ENCODE measurements at regions not wholly inside any gene's neighbourhood (a gene's known extent, or its start where the extent isn't known, plus 50 kb on each side); places are given as distances from the start of the nearest gene placed in this dataset.

DNA sequence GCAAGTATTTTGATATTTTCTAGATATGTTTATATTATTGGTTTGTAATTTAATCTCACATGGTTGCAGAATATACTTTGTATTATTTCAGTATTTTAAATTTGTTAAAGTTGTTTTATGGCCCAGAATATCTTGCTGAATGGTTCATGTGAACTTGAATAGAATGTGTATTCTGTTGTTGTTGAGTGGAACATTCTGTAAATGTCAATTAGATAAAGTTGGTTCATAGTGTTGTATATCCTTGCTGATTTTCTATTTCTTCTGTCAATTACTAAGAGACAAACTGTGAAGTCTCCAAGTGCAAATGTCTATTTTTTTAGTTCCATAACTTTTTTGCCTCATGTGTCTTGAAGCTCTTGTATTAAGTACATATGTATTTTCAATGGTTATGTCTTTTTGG is 411.7 kb downstream of the NPIPA7 start:
- no peak overlapping the region for H3K4me3 ChIP-seq (replicated peaks in 1 of 4; ENCODE audit: control extremely low read depth in 1 of 4, insufficient read depth in 1 of 4, low read depth in 3 of 4, low read length in 4 of 4)
- no peaks in the 10 kb centered on the region for H3K79me2 ChIP-seq (ENCODE audit: control insufficient read depth, insufficient read depth, low read length)
- no peak overlapping the region for H3K4me2 ChIP-seq (ENCODE audit: extremely low read depth, insufficient read depth, low read length)
- H3K9me3 ChIP-seq (ENCODE audit: control insufficient read depth, insufficient read depth, low read depth, low read length) = no peaks in the 10 kb centered on the region
- H3K27me3 ChIP-seq (ENCODE audit: control insufficient read depth, insufficient read depth, low read length) = no peaks in the 10 kb centered on the region
- H3K4me1 ChIP-seq (ENCODE audit: control insufficient read depth, extremely low read depth, insufficient read depth, low read length) = no peaks in the 10 kb centered on the region
- H3K36me3 ChIP-seq (ENCODE audit: control insufficient read depth, insufficient read depth, low read length) = no peaks in the 10 kb centered on the region
- no peak for DNase-seq (ENCODE audit: low read depth in 2 of 2)
- no peak overlapping the region for H3K9ac ChIP-seq (ENCODE audit: insufficient read depth, low read length)
- no peaks in the 10 kb centered on the region for H4K20me1 ChIP-seq (ENCODE audit: control insufficient read depth, extremely low read depth, insufficient read depth, low read length)
- TF ChIP-seq EZH2 (IDR thresholded peaks at IDR 0.05; ENCODE audit: low read length, missing control alignments) = no peak
- TF ChIP-seq, protein P1, sequence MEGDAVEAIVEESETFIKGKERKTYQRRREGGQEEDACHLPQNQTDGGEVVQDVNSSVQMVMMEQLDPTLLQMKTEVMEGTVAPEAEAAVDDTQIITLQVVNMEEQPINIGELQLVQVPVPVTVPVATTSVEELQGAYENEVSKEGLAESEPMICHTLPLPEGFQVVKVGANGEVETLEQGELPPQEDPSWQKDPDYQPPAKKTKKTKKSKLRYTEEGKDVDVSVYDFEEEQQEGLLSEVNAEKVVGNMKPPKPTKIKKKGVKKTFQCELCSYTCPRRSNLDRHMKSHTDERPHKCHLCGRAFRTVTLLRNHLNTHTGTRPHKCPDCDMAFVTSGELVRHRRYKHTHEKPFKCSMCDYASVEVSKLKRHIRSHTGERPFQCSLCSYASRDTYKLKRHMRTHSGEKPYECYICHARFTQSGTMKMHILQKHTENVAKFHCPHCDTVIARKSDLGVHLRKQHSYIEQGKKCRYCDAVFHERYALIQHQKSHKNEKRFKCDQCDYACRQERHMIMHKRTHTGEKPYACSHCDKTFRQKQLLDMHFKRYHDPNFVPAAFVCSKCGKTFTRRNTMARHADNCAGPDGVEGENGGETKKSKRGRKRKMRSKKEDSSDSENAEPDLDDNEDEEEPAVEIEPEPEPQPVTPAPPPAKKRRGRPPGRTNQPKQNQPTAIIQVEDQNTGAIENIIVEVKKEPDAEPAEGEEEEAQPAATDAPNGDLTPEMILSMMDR (conservative IDR thresholded peaks at IDR 0.05 in 1 of 2, IDR thresholded peaks at IDR 0.05 in 1 of 2; ENCODE audit: low read depth in 1 of 2, low read length in 2 of 2) = no peak
- H3K27ac ChIP-seq (ENCODE audit: insufficient read depth, low read length) = no peak overlapping the region
- H2AFZ ChIP-seq (ENCODE audit: low read length) = no peak overlapping the region

DNA sequence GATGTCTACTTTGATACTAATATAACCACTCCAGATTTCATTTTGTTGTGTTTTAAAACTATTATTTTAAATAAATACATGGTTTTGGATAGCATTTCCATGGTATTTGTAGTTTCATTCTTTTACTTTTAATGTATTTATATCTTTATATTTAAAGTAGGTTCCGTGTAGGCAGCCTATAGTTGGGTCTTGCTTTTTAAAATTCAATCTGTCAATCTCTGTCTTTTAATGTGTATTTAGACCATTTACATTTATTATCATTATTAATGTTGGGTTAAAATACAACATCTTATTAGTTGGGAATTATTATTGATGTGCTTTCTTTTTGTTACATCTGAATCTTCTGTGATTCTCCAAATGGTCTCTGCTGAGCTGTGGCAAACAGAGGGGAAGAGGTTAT is 412.1 kb downstream of the NPIPA7 start:
- Histone ChIP-seq H3K4me2 (ENCODE audit: extremely low read depth, insufficient read depth, low read length) (no peak overlapping the region), H3K79me2 (ENCODE audit: control insufficient read depth, insufficient read depth, low read length) (no peaks in the 10 kb centered on the region), H3K4me3 (replicated peaks in 1 of 4; ENCODE audit: control extremely low read depth in 1 of 4, insufficient read depth in 1 of 4, low read depth in 3 of 4, low read length in 4 of 4) (no peak overlapping the region), H3K4me1 (ENCODE audit: control insufficient read depth, extremely low read depth, insufficient read depth, low read length) (no peaks in the 10 kb centered on the region), H2AFZ (ENCODE audit: low read length) (no peak overlapping the region), H3K9me3 (ENCODE audit: control insufficient read depth, insufficient read depth, low read depth, low read length) (no peaks in the 10 kb centered on the region), H4K20me1 (ENCODE audit: control insufficient read depth, extremely low read depth, insufficient read depth, low read length) (no peaks in the 10 kb centered on the region), H3K27ac (ENCODE audit: insufficient read depth, low read length) (no peak overlapping the region), H3K27me3 (ENCODE audit: control insufficient read depth, insufficient read depth, low read length) (no peaks in the 10 kb centered on the region), H3K9ac (ENCODE audit: insufficient read depth, low read length) (no peak overlapping the region), H3K36me3 (ENCODE audit: control insufficient read depth, insufficient read depth, low read length) (no peaks in the 10 kb centered on the region)
- no peak for TF ChIP-seq EZH2 (IDR thresholded peaks at IDR 0.05; ENCODE audit: low read length, missing control alignments)
- TF ChIP-seq, protein P1 (conservative IDR thresholded peaks at IDR 0.05 in 1 of 2, IDR thresholded peaks at IDR 0.05 in 1 of 2; ENCODE audit: low read depth in 1 of 2, low read length in 2 of 2) = no peak
- no peak for DNase-seq (ENCODE audit: low read depth in 2 of 2)

DNA sequence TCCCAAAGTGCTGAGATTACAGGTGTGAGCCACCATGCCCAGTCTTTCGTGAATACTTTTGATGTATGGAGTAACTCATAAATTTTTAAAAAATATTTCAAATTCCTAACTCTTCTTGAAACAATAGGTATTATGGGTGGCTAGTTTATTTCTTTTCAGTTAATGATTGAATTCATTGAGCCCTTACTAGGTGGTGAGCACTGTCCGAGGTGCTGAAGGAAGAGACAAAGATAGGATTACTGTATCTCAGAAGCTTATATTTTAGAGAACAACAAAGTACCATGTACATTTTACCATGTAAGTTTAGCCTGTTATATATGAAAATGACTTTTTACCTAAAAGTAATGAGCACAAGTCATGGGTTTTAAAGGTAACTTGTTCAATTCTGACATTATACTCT is 418.3 kb downstream of the NPIPA7 start:
- Histone ChIP-seq H3K79me2 (ENCODE audit: control insufficient read depth, insufficient read depth, low read length) (no peaks in the 10 kb centered on the region), H3K9ac (ENCODE audit: insufficient read depth, low read length) (no peak overlapping the region), H2AFZ (ENCODE audit: low read length) (no peak overlapping the region), H4K20me1 (ENCODE audit: control insufficient read depth, extremely low read depth, insufficient read depth, low read length) (no peaks in the 10 kb centered on the region), H3K4me1 (ENCODE audit: control insufficient read depth, extremely low read depth, insufficient read depth, low read length) (no peaks in the 10 kb centered on the region), H3K27ac (ENCODE audit: insufficient read depth, low read length) (no peak overlapping the region), H3K4me2 (ENCODE audit: extremely low read depth, insufficient read depth, low read length) (no peak overlapping the region), H3K4me3 (replicated peaks in 1 of 4; ENCODE audit: control extremely low read depth in 1 of 4, insufficient read depth in 1 of 4, low read depth in 3 of 4, low read length in 4 of 4) (no peak overlapping the region), H3K36me3 (ENCODE audit: control insufficient read depth, insufficient read depth, low read length) (no peaks in the 10 kb centered on the region), H3K27me3 (ENCODE audit: control insufficient read depth, insufficient read depth, low read length) (no peaks in the 10 kb centered on the region), H3K9me3 (ENCODE audit: control insufficient read depth, insufficient read depth, low read depth, low read length) (no peaks in the 10 kb centered on the region)
- TF ChIP-seq, protein P1 (conservative IDR thresholded peaks at IDR 0.05 in 1 of 2, IDR thresholded peaks at IDR 0.05 in 1 of 2; ENCODE audit: low read depth in 1 of 2, low read length in 2 of 2) = no peak
- TF ChIP-seq EZH2 (IDR thresholded peaks at IDR 0.05; ENCODE audit: low read length, missing control alignments) = no peak
- no peak for DNase-seq (ENCODE audit: low read depth in 2 of 2)
